Vagina (tissue), 2 donors: ENCODE measurements at regions not wholly inside any gene's neighbourhood (a gene's known extent, or its start where the extent isn't known, plus 50 kb on each side); places are given as distances from the start of the nearest gene placed in this dataset.

Experiments
- DNase-seq, 2 donors: peaks; one replicate each; pipeline ENCODE4 v3.0.0-alpha.2; 2017; ENCODE audit errors: extremely low spot score in 2 of 2
- H3K27ac ChIP-seq: fragments of 200-600 bp; sonication (generic); one replicate; pipeline ENCODE4 v1.5.1; 2019
- H3K27me3 ChIP-seq: fragments of 200-600 bp; sonication (generic); one replicate; pipeline ENCODE4 v1.5.1; 2019
- H3K36me3 ChIP-seq, 2 donors: fragments of 200-600 bp; sonication (generic); one replicate each; pipeline ENCODE4 v1.5.1; 2017 to 2019
- H3K4me1 ChIP-seq: fragments of 200-600 bp; sonication (generic); one replicate; pipeline ENCODE4 v1.5.1; 2019
- H3K4me3 ChIP-seq, 2 donors: fragments of 200-600 bp; sonication (generic); 1 replicate in 1 of 2; 2 replicates in 1 of 2; pipeline ENCODE4 v1.5.1; 2016 to 2019
- H3K9me3 ChIP-seq: fragments of 200-600 bp; sonication (generic); one replicate; pipeline ENCODE4 v1.5.1; 2019
- POLR2A ChIP-seq, 2 donors: fragments of 450-650 bp; IDR thresholded peaks; one replicate each; pipeline ENCODE4 v1.6.1; 2017; ENCODE audit warnings: antibody characterized with exemption in 2 of 2, mild to moderate bottlenecking in 2 of 2, moderate library complexity in 2 of 2
- POLR2AphosphoS5 ChIP-seq, 2 donors: sonication (generic); formaldehyde crosslinking; IDR thresholded peaks; one replicate each; pipeline ENCODE4 v1.9.0; 2017; ENCODE audit warnings: antibody characterized with exemption in 2 of 2, mild to moderate bottlenecking in 2 of 2, low read depth in 1 of 2; ENCODE audit not compliant: insufficient read depth in 1 of 2
- intact Hi-C: fragments of 100-400 bp; cut with DNase I; formaldehyde crosslinking; loops from one replicate; pipeline ENCODE4 v1.15.1; 2023
- TF ChIP-seq, protein P1 (sequence below), 3 experiments: fragments of 450-650 bp in 2 of 3; fragments of 200-600 bp in 1 of 3; sonication (generic) in 1 of 3; IDR thresholded peaks; one replicate each; pipeline ENCODE4 v1.5.1; 2017 to 2019; ENCODE audit warnings: antibody characterized with exemption in 3 of 3, mild to moderate bottlenecking in 2 of 3, moderate library complexity in 2 of 3

DNA sequence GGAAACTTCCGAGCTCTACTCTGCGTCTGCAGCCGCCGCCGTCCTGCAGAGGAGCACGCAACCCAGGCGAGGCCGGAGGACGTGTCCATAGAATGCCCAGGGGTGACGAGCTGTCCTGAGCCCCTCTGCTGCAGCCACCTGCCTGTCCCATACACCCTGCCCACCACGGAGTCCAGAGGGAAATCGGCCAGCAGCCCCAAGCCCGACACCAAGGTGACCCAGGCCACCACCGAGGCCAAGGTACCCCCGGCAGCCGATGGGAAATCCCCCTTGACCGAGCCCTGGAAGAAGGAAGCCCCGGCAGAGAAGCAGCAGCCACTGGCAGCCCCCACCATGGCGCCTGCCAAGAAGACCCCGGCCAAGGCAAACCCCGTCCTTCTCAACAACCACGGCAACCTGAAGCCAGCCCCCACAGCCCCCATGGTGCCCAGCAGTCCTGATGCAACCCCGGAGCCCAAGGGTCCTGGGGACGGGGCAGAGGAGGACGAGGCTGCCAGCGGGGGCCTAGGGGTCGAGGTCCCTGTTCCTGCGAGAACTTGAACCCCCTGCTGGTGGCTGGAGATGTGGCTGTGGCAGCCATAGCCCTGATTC lies 128.7 kb upstream of the C14orf180 start:
- H3K36me3 ChIP-seq = no peaks in the 10 kb centered on the region
- no peaks in the 10 kb centered on the region for H3K27me3 ChIP-seq
- DNase-seq = peak in 1 of 2 donors; percentile 77
- H3K4me3 ChIP-seq = no peak overlapping the region
- H3K9me3 ChIP-seq = no peaks in the 10 kb centered on the region
- no peak overlapping the region for H3K27ac ChIP-seq
- intact Hi-C loops = no loop called here
- TF ChIP-seq POLR2A (IDR thresholded peaks at IDR 0.05) (no peak), POLR2AphosphoS5 (IDR thresholded peaks at IDR 0.05; ENCODE audit: insufficient read depth in 1 of 2, low read depth in 1 of 2) (no peak)
- TF ChIP-seq, protein P1, sequence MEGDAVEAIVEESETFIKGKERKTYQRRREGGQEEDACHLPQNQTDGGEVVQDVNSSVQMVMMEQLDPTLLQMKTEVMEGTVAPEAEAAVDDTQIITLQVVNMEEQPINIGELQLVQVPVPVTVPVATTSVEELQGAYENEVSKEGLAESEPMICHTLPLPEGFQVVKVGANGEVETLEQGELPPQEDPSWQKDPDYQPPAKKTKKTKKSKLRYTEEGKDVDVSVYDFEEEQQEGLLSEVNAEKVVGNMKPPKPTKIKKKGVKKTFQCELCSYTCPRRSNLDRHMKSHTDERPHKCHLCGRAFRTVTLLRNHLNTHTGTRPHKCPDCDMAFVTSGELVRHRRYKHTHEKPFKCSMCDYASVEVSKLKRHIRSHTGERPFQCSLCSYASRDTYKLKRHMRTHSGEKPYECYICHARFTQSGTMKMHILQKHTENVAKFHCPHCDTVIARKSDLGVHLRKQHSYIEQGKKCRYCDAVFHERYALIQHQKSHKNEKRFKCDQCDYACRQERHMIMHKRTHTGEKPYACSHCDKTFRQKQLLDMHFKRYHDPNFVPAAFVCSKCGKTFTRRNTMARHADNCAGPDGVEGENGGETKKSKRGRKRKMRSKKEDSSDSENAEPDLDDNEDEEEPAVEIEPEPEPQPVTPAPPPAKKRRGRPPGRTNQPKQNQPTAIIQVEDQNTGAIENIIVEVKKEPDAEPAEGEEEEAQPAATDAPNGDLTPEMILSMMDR (IDR thresholded peaks at IDR 0.05) = no peak
- H3K4me1 ChIP-seq = no peaks in the 10 kb centered on the region

DNA sequence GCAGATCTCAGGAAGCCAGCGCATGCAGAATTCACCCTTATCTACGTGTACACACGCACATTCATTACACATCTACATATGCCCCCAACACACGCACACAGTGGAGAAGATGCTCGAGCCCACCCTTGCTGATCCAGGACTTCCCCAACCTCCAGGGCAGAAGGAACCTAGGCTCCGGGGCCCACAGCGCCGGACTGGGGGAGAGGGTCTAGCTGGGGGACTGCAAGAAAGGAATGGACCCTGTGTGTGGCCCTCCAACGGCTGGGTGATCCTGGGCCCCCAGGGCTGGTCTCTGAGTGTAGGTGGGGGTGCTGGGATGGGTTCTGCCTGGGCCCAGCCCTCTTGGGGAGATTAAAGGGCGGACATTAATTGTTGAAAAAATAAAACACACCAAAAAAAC lies 128.1 kb upstream of the C14orf180 start:
- Histone ChIP-seq H3K27ac (no peak overlapping the region), H3K4me3 (no peak overlapping the region), H3K4me1 (no peaks in the 10 kb centered on the region), H3K9me3 (no peaks in the 10 kb centered on the region), H3K27me3 (no peaks in the 10 kb centered on the region), H3K36me3 (no peaks in the 10 kb centered on the region)
- DNase-seq = no peak
- intact Hi-C loops = no loop called here
- no peak for TF ChIP-seq POLR2A (IDR thresholded peaks at IDR 0.05)
- no peak for TF ChIP-seq POLR2AphosphoS5 (IDR thresholded peaks at IDR 0.05; ENCODE audit: insufficient read depth in 1 of 2, low read depth in 1 of 2)
- TF ChIP-seq, protein P1 (IDR thresholded peaks at IDR 0.05) = no peak

DNA sequence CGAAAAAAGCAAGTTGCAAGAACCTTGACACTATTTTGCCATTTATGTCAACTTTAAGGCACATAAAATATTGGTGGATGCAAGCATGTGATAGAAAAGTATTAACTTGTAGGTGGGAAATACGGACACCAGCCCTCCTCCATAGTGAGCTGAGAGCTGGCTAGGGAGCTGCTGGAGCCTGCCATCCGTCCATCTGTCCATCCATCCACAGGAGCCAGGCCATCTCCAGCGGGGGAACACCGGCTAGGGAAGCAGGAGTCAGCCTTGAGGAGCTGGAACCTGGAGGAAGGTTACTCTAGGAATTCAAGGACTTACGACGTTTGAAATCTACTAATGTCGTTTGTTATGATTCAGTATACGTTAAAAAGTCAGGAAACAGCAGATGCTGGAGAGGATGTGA lies 120.7 kb upstream of the C14orf180 start:
- peaks cover 8% of the 10 kb centered on the region for H3K4me1 ChIP-seq
- peaks cover 13% of the 10 kb centered on the region for H3K27me3 ChIP-seq
- DNase-seq = peak in 1 of 2 donors; percentile 79

DNA sequence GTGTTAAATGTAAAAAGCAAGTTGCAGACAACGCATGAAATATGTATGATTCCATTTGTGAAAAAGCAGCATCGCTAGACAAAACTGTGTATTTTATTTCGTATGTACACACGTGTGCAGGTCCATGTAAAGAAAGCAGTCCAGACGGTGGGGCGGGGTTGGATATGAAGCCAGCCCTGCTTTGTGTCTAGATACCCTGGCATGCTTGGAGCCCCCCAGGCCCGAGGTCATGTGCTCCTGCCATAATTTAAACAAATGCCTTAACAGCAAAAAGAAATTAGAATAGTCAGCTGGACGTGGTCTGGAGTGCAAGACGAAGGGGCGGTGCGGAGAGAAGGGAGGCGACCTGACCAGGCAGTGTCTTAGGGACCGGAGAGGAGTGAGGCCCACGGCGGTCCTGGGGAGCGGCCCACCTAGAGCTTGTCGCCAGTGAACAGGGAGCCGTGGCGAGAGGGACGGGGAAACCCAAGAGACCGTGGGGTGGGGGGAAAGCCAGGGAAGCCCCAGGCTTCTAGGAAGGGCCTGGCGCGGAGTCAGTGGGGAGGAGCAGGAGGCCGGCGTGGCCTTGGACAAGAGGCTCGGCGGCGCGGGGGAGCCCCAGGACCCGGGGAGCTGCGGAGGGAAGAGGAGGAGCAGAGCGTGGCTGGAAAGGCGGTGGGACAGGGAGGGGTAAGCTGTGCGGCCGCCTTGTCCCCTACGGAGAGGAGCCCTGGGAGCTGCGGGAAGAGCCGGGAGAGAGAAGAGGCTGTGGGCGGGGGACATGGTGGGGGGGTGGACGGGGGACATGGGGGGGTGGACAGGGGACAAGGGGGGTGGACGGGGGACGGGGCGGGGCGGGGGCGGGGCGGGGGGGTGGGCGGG lies 118.5 kb upstream of the C14orf180 start:
- peaks cover 8% of the 10 kb centered on the region for H3K4me1 ChIP-seq
- intact Hi-C loops = no loop called here
- H3K4me3 ChIP-seq = peak overlapping the region in 1 of 2 donors; percentile 20
- TF ChIP-seq POLR2AphosphoS5 (IDR thresholded peaks at IDR 0.05; ENCODE audit: insufficient read depth in 1 of 2, low read depth in 1 of 2) (no peak), POLR2A (IDR thresholded peaks at IDR 0.05) (no peak)
- TF ChIP-seq, protein P1 (IDR thresholded peaks at IDR 0.05) = no peak
- H3K9me3 ChIP-seq = no peaks in the 10 kb centered on the region
- H3K36me3 ChIP-seq = no peaks in the 10 kb centered on the region
- no peak overlapping the region for H3K27ac ChIP-seq
- peak; percentile 77 to 89 for DNase-seq
- H3K27me3 ChIP-seq = peaks cover 13% of the 10 kb centered on the region

More for the DNA sequence above, 120.7 kb upstream of the C14orf180 start:
- Histone ChIP-seq H3K4me3 (no peak overlapping the region), H3K36me3 (no peaks in the 10 kb centered on the region), H3K27ac (no peak overlapping the region), H3K9me3 (no peaks in the 10 kb centered on the region)
- intact Hi-C loops = no loop called here
- TF ChIP-seq POLR2AphosphoS5 (IDR thresholded peaks at IDR 0.05; ENCODE audit: insufficient read depth in 1 of 2, low read depth in 1 of 2) = no peak
- TF ChIP-seq POLR2A (IDR thresholded peaks at IDR 0.05) = no peak
- TF ChIP-seq, protein P1 (IDR thresholded peaks at IDR 0.05) = no peak
